Loucy (cell line): ENCODE measurements at regions not wholly inside any gene's neighbourhood (a gene's known extent, or its start where the extent isn't known, plus 50 kb on each side); places are given as distances from the start of the nearest gene placed in this dataset.

ENCODE experiments used
- H2AFZ ChIP-seq: fragments of 200-600 bp; sonication (generic); 2 replicates; pipeline ENCODE4 v1.6.0; 2016; ENCODE audit warnings: antibody characterized with exemption, mild to moderate bottlenecking, low read length, moderate library complexity
- H3F3A ChIP-seq: fragments of 200-600 bp; 2 replicates; pipeline ENCODE4 v1.6.0; 2016; ENCODE audit warnings: antibody characterized with exemption, low read depth, mild to moderate bottlenecking
- H3K27me3 ChIP-seq: fragments of 200-600 bp; sonication (generic); 2 replicates; pipeline ENCODE4 v1.6.1; 2014; ENCODE audit warnings: low read length, mild to moderate bottlenecking; ENCODE audit not compliant: insufficient read depth, poor library complexity, severe bottlenecking
- H3K36me3 ChIP-seq: fragments of 200-600 bp; sonication (generic); 2 replicates; pipeline ENCODE4 v1.6.1; 2016; ENCODE audit warnings: low read length; ENCODE audit not compliant: insufficient read depth
- H3K4me1 ChIP-seq: fragments of 200-600 bp; sonication (generic); 2 replicates; pipeline ENCODE4 v1.5.1; 2014; ENCODE audit warnings: low read length, mild to moderate bottlenecking; ENCODE audit not compliant: insufficient read depth, poor library complexity, severe bottlenecking
- H3K4me2 ChIP-seq: fragments of 200-600 bp; sonication (generic); 2 replicates; pipeline ENCODE4 v1.6.0; 2014; ENCODE audit warnings: antibody characterized with exemption, low read length, low read depth, mild to moderate bottlenecking; ENCODE audit not compliant: poor library complexity, severe bottlenecking
- H3K4me3 ChIP-seq: fragments of 200-600 bp; sonication (generic); 2 replicates; pipeline ENCODE4 v1.5.1; 2014; ENCODE audit warnings: low read length, mild to moderate bottlenecking, mixed read lengths; ENCODE audit not compliant: poor library complexity, severe bottlenecking
- H3K79me2 ChIP-seq: fragments of 200-600 bp; sonication (generic); 2 replicates; pipeline ENCODE4 v1.6.1; 2014; ENCODE audit warnings: low read length; ENCODE audit not compliant: insufficient read depth
- H3K9ac ChIP-seq: fragments of 200-600 bp; sonication (generic); 2 replicates; pipeline ENCODE4 v1.6.0; 2014; ENCODE audit warnings: mild to moderate bottlenecking, low read depth, low read length, moderate library complexity; ENCODE audit not compliant: poor library complexity, severe bottlenecking
- H3K9me2 ChIP-seq: fragments of 200-600 bp; sonication (generic); replicated peaks from 2 replicates; pipeline ENCODE4 v1.6.1; 2016; ENCODE audit warnings: low read depth, low read length, mixed read lengths
- H3K9me3 ChIP-seq: fragments of 200-600 bp; sonication (generic); 2 replicates; pipeline ENCODE4 v1.6.1; 2014; ENCODE audit warnings: mild to moderate bottlenecking, antibody characterized with exemption, low read length, low read depth; ENCODE audit not compliant: insufficient read depth
- H4K20me1 ChIP-seq: fragments of 200-600 bp; sonication (generic); 2 replicates; pipeline ENCODE4 v1.6.0; 2014; ENCODE audit warnings: antibody characterized with exemption, low read length, mild to moderate bottlenecking; ENCODE audit not compliant: insufficient read depth, poor library complexity, severe bottlenecking
- EZH2phosphoT487 ChIP-seq: fragments of 200-600 bp; IDR thresholded peaks from 2 replicates; pipeline ENCODE4 v1.6.1; 2018; ENCODE audit warnings: antibody characterized with exemption, mild to moderate bottlenecking, moderate library complexity, borderline replicate concordance
- TF ChIP-seq, protein P1 (sequence below): fragments of 200-600 bp; sonication (generic); conservative IDR thresholded peaks from 2 replicates; pipeline ENCODE4 v1.5.1; 2014; ENCODE audit warnings: mild to moderate bottlenecking, antibody characterized with exemption, low read length

DNA sequence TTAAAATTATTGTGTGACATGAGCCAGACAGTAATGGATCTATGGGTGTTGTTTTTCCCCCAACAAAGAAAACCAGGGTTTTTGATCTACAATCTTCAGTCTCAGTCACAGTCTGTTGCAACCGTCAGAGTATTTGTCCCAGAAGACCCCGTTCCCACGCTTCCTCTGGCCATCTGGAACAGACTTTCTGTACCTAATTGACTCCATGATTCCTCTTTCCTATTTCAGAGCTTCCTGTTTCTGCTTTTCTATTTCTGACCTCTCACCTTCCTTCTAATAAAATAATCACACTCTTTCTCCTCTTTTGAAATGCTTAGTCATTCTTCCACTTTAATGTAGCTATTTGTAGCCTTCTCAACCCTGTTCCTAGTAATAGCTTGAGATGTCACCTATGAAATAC lies 1044.8 kb downstream of the DTWD2 start:
- no peak overlapping the region for H3K9ac ChIP-seq
- H3F3A ChIP-seq = no peaks in the 10 kb centered on the region
- H4K20me1 ChIP-seq = no peaks in the 10 kb centered on the region
- no peak overlapping the region for H2AFZ ChIP-seq
- no peak overlapping the region for H3K4me3 ChIP-seq
- H3K27me3 ChIP-seq = no peaks in the 10 kb centered on the region
- H3K79me2 ChIP-seq = no peaks in the 10 kb centered on the region
- H3K4me2 ChIP-seq = no peak overlapping the region
- H3K9me3 ChIP-seq = no peaks in the 10 kb centered on the region
- no peaks in the 10 kb centered on the region for H3K9me2 ChIP-seq
- H3K4me1 ChIP-seq = no peaks in the 10 kb centered on the region
- no peak for TF ChIP-seq EZH2phosphoT487
- TF ChIP-seq, protein P1, sequence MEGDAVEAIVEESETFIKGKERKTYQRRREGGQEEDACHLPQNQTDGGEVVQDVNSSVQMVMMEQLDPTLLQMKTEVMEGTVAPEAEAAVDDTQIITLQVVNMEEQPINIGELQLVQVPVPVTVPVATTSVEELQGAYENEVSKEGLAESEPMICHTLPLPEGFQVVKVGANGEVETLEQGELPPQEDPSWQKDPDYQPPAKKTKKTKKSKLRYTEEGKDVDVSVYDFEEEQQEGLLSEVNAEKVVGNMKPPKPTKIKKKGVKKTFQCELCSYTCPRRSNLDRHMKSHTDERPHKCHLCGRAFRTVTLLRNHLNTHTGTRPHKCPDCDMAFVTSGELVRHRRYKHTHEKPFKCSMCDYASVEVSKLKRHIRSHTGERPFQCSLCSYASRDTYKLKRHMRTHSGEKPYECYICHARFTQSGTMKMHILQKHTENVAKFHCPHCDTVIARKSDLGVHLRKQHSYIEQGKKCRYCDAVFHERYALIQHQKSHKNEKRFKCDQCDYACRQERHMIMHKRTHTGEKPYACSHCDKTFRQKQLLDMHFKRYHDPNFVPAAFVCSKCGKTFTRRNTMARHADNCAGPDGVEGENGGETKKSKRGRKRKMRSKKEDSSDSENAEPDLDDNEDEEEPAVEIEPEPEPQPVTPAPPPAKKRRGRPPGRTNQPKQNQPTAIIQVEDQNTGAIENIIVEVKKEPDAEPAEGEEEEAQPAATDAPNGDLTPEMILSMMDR = no peak
- no peaks in the 10 kb centered on the region for H3K36me3 ChIP-seq

DNA sequence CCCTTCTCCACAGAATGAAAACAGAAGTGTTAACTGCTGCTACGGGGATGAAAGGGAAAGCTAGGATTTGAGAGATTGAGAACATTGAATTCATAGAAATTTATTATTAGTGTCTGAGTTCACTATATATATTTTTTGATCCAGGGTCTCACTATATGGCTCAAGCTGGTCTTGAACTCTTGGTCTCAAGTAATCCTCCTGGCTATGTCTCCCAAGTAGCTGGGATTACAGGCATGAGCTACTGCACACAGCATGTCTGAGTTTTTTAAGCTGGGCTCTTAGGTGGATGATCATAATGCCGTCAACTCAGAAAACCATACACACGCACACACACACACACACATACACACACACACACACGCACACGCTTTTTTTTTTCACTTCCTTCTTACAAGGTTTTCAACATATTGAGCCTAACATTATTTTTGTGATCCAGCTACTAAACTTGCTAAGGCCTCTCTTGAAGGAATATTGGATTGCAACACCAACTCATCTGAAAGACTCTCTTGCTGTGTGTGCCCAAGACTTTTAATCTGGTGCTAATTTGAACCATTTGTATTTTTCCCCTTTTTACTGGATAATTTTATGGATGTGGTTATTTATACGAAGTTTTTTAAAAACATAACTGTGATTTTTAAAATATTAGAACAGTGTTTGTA lies 1045.4 kb downstream of the DTWD2 start:
- Histone ChIP-seq H3K9me2 (no peaks in the 10 kb centered on the region), H3K9me3 (no peaks in the 10 kb centered on the region), H3K4me2 (no peak overlapping the region), H3K27me3 (no peaks in the 10 kb centered on the region), H3K4me3 (no peak overlapping the region), H3K4me1 (no peaks in the 10 kb centered on the region), H3K36me3 (no peaks in the 10 kb centered on the region), H4K20me1 (no peaks in the 10 kb centered on the region), H3K79me2 (no peaks in the 10 kb centered on the region), H3F3A (no peaks in the 10 kb centered on the region), H3K9ac (no peak overlapping the region), H2AFZ (no peak overlapping the region)
- TF ChIP-seq, protein P1 = no peak
- no peak for TF ChIP-seq EZH2phosphoT487

DNA sequence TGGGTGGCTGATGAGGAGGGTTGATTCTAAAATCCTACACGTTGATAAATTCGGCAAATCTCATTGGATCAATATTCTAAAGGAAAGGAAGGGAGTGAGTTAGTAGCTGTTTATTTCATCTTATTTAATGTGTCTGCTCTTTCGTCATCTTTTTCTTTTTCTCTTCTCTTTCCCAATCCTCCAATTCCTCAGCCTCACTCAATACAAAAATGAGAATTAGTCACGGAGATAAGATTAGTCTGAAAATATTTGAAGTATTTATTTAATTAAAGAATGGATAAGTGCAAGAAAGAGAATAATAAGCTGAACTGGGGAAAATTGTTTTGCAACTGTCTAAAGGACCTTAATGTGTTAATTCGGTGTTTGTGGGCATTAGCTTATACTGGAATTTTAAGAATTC lies 1095.1 kb downstream of the DTWD2 start:
- Histone ChIP-seq H3K36me3 (no peaks in the 10 kb centered on the region), H3F3A (no peaks in the 10 kb centered on the region), H3K27me3 (no peaks in the 10 kb centered on the region), H3K4me3 (no peak overlapping the region), H4K20me1 (no peaks in the 10 kb centered on the region), H2AFZ (no peak overlapping the region), H3K9me3 (no peaks in the 10 kb centered on the region), H3K4me1 (peaks cover 23% of the 10 kb centered on the region), H3K9ac (no peak overlapping the region), H3K79me2 (no peaks in the 10 kb centered on the region), H3K9me2 (no peaks in the 10 kb centered on the region), H3K4me2 (no peak overlapping the region)
- no peak for TF ChIP-seq EZH2phosphoT487
- TF ChIP-seq, protein P1 = no peak
